ENCODE measurements at regions not wholly inside any gene's neighbourhood (a gene's known extent, or its start where the extent isn't known, plus 50 kb on each side); places are given as distances from the start of the nearest gene placed in this dataset.

DNA sequence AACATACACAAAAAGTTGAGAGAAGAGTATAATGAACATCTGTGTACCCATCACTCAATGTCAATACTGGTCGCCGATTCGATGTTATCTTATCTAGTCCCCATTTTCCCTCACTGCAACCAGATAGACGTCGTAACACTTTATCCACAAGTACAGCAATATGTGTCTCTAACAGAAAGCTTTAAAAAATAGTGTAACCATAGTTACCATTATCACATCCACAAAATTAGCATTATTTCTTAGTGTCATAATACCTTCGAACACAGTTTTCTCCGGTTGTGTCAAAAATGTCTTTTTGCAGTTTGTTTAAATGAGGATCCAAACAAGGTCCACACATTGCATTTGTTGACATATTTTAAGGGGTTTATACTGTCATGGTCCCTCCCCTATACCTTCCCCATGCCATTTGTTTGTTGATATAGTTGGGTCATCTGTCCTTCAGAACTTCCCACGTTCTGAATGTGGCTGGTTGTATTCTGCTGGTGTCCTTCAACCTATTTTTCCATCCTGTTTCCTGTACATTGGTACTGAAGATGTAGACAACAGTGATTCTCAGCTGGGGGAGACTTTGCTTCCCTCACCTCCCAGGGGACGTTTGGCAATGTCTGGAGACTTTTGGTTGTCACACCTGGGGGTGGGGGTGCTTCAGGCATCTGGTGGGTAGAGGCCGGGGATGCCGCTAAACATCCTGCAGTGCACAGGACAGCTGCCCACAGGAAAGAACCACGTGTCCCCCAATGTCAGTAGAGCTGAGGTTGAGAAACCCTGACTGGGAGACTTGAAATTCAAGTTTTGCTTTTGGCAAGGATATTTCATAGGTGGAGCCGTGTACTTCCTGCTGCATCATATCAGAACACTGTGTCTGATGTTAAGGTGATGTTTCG lies 72.7 kb upstream of the SPRED2 start:
- H3K27ac ChIP-seq, result no peak overlapping the region

DNA sequence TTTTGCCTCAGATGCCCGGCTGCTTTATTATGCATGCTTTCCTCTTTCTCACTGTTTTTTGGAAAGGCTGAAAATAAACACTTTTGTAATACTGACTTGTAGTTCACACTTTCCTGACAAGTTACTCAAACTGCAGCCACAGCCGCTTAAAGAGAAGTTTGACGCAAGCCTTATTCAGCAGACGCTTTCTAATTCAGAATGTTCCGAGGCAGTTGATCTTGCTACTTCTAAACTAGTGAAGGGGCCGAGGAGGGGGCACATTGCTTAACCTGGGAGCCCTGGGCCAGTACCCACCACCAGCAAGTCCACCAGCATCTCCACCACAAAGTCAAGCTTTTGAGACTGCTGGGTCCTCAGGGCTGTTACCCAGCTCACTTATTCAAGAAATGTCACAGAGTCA lies 71.8 kb upstream of the SPRED2 start:
- TF ChIP-seq ZFX (IDR thresholded peaks at IDR 0.05; ENCODE audit: borderline replicate concordance), result no peak
- TF ChIP-seq, protein P1, sequence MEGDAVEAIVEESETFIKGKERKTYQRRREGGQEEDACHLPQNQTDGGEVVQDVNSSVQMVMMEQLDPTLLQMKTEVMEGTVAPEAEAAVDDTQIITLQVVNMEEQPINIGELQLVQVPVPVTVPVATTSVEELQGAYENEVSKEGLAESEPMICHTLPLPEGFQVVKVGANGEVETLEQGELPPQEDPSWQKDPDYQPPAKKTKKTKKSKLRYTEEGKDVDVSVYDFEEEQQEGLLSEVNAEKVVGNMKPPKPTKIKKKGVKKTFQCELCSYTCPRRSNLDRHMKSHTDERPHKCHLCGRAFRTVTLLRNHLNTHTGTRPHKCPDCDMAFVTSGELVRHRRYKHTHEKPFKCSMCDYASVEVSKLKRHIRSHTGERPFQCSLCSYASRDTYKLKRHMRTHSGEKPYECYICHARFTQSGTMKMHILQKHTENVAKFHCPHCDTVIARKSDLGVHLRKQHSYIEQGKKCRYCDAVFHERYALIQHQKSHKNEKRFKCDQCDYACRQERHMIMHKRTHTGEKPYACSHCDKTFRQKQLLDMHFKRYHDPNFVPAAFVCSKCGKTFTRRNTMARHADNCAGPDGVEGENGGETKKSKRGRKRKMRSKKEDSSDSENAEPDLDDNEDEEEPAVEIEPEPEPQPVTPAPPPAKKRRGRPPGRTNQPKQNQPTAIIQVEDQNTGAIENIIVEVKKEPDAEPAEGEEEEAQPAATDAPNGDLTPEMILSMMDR (IDR thresholded peaks at IDR 0.05), result no peak

More for the DNA sequence above, 72.7 kb upstream of the SPRED2 start:
- no peak for TF ChIP-seq ZFX (IDR thresholded peaks at IDR 0.05; ENCODE audit: borderline replicate concordance)
- TF ChIP-seq, protein P1 (IDR thresholded peaks at IDR 0.05), result no peak

DNA sequence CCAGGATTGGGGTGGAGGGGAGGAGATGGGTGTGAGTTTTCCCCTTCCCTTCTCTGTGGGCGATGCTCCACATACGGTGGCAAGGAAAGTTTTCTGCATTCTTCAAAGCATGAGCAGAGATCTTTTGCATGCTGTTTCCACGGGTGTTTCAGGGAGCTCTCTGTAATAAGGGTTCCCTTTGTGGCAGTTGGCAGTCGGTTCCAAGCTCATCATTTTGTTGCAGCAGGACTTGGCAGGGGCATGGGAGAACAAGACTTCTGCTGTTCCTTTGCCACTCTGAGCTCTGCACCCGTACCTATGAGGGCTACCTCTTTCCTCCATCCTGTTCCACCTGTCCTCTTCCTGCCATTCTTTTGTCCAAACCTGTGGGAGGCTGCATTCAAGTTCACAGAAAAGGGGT lies 71.3 kb upstream of the SPRED2 start:
- no peak overlapping the region for H3K27ac ChIP-seq
- TF ChIP-seq ZFX (IDR thresholded peaks at IDR 0.05; ENCODE audit: borderline replicate concordance), result no peak
- TF ChIP-seq, protein P1 (IDR thresholded peaks at IDR 0.05), result no peak

More for the DNA sequence above, 71.8 kb upstream of the SPRED2 start:
- no peak overlapping the region for H3K27ac ChIP-seq

DNA sequence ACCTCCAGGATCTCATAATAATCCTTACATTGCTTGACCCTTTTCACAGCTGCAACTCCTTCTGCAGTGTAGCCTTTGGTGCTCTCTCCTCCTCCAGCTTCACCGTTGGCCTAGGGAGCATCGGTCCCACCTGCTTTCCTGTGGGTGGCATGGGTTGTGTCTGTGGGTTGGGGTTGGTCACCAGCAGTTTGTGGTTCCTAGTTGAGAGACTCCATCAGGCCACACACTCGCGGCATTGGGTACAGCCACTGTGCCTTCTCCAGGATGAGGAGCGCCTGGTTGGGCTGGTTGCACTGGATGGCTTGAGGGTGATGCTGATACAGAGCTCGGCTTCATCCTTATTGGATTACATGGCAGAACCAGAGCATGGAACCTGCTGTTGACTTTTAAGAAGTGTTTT lies 69.4 kb upstream of the SPRED2 start:
- H3K27ac ChIP-seq, result no peak overlapping the region
- TF ChIP-seq, protein P1 (IDR thresholded peaks at IDR 0.05), result no peak
- no peak for TF ChIP-seq ZFX (IDR thresholded peaks at IDR 0.05; ENCODE audit: borderline replicate concordance)

DNA sequence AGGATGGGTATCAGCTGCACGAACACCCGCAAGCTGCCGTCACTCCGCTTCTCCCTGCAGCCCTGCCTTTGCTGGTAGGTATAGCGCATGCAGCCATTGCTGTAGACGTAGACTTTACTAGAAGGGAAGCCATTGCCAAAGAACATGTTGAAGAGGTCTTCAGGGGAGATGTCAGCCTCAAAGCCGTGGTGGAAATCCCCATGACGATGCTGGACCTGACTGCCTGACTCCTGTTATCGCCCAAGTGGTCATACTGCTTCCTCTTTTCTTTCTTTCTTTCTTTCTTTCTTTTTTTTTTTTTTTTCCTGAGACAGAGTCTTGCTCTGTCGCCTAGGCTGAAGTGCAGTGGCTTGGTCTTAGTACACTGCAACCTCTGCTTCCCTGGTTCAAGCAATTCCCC lies 68.7 kb upstream of the SPRED2 start:
- no peak for TF ChIP-seq ZFX (IDR thresholded peaks at IDR 0.05; ENCODE audit: borderline replicate concordance)
- TF ChIP-seq, protein P1 (IDR thresholded peaks at IDR 0.05), result no peak
- H3K27ac ChIP-seq, result no peak overlapping the region

DNA sequence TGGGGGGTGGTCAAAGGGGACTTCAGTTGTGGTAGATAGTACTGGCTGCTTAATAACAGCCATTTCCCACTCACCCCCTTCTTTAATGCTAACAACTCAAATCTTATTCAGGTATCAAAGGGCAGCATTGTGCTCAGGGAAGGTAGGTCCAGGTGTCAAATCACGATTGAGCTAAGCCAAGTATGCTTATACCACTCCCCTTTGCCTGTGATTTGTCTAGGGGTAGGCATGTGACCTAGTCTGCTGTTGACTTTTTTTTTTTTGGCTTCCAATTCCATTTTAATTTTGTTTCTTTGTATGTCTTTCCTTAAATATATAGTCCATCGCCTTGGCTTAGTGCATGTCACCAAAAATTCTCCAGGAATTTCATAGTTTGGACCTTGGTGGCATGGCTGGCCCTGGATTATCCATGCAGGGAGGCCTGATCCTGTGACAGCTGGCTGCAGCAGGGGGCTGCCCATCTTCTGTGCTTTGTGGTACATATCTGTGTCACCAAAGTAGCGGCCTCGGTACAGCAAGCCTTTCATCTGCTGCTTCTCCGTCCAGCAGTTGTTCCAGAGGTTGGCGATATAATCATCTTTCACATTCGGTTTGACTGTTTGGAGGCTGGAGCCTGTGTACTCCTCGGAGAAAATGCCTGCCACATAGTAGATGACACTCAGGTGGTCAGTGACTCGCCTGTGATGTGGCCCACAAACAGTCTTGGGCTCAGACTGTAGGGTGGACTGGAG lies 68.1 kb upstream of the SPRED2 start:
- no peak overlapping the region for H3K27ac ChIP-seq
- TF ChIP-seq, protein P1 (IDR thresholded peaks at IDR 0.05), result no peak
- TF ChIP-seq ZFX (IDR thresholded peaks at IDR 0.05; ENCODE audit: borderline replicate concordance), result no peak

DNA sequence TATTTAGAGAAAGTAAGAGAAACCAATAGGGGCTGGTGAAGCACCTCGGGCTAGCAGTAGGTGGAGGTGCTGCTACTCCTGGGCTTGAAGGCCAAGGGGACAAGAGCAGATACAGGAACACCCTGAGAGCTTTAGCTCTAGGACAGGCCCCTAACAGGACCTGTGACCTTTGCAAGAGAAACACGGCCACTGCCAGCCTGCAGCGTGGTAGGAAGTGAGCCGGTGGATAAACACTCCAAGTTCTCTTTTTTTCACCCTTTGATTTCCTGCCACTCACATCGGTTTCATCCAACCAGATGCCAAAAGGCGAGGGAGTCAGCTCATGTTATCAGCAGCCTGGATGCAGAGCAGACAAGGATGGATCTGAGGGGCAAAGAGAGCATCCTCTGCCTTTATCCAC lies 66.8 kb upstream of the SPRED2 start:
- no peak overlapping the region for H3K27ac ChIP-seq
- no peak for TF ChIP-seq ZFX (IDR thresholded peaks at IDR 0.05; ENCODE audit: borderline replicate concordance)
- TF ChIP-seq, protein P1 (IDR thresholded peaks at IDR 0.05), result no peak
